Renal cortex interstitium (tissue), 11 donors: ENCODE measurements at regions not wholly inside any gene's neighbourhood (a gene's known extent, or its start where the extent isn't known, plus 50 kb on each side); places are given as distances from the start of the nearest gene placed in this dataset.
A peak's percentile ranks its signal among the peaks of the same experiment; 100 is the strongest.
"Not testable (repeated sequence)": the region's sequence is repeated elsewhere in the genome, so short reads cannot be mapped to it uniquely, and the experiment has no call there.

Source experiments
- DNase-seq, 11 donors: peaks; one replicate each; pipeline ENCODE4 v3.0.0-alpha.2; 2013; ENCODE audit warnings: low read depth in 9 of 11, low spot score in 4 of 11; ENCODE audit errors: extremely low read depth in 1 of 11

DNA sequence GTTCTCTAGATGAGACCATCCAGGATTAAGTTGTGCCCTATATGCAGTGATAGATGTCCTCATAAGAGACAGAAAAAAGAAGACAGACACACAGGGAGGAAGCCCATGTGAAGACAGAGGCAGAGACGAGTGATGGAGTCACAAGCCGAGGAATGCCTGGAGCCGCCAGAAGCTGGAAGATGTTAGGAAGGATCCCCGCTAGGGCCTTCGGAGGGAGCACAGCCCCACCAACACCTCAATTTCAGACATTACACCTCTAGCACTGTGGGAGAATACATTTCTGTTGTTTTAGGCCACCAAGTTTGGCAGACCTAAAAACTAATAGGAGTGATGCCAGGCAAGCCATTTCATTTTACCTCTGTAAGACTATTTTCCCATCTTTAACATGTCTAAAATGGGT, 458.5 kb downstream of the MED13L start:
- no peak for DNase-seq

GRCh38 chr12:115817389-115817788, 460.1 kb downstream of the MED13L start:
- no peak for DNase-seq

- DNase-seq = no peak
Observed at GRCh38 chr12:115815924-115816323, 461.6 kb downstream of the MED13L start.

DNA sequence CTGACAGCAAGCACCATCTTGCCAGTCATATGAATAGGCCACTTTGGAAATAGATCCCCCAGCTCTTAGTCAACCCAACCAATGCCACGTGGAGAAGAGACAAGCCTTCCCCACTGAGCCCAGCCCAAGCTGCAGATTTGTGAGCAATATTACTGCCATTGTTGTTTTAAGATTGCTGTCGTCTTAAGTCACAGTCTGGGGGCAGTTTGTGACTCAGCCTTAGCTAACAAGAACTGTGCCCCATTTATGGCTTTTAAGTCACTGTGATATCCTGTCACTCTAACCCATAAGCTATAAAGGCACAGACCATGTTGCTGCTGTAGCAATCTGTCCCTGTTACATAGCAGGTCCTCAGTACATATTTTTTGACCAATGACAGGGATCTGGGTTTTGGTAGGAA, 464.2 kb downstream of the MED13L start:
- no peak for DNase-seq

- DNase-seq = no peak
Observed at GRCh38 chr12:115811929-115812328, 465.6 kb downstream of the MED13L start.

DNA sequence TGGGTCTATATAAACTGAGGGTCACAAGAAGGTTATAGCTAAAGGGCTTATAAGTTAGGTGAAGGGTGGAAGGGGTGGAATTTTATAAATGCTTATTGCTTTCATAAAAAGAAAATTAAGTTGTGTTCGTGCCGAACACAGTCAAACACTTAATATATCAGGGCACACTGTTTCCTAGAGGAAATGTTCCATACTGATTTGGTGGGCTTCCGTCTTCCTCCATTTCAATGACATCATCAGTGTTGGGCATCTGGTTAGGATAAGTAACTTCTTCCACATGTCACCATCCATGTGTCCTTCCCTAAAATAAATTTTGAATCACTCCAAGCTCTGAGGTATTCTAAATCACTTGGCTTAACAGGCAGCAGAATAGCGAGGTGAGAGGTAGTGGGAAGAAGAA, 466.4 kb downstream of the MED13L start:
- no peak for DNase-seq

DNA sequence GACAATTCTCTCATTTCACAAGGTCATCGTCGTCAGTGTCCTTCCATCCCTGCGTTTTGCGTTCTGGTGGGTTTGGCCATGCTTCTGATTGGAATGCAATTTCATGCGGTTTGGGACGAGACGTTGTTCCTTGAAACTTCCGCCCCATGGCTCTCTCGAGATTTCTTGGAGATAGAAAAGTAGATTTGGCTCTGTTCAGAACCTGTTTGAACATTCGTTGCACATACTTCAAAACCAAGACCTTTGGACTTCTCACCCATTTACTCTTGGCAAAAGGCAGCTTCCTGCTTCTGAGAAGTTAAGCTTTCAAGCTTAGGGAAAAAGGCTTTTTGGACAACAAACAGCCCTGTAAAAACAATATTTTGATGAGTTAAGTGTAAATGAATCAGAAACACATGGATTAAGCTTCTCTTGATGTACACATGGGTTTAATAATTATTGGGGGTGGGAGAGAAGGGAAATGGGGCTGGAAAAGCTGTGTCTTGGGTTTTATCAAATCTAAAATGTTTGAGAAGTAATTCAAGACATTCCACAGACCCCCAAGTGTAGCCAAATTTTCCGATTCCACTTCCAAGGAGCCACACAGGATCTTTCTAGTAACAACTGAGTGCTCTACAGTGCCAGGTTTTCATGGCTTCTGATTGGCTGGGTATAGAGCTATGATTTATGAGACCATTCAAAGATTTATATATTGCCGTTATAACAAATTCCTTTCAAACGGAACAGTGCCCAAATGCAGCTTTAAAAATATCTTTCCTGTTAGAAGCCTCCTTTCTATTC, 467.2 kb downstream of the MED13L start:
- DNase-seq = peak in 2 of 11 donors; percentile 9 to 12

DNA sequence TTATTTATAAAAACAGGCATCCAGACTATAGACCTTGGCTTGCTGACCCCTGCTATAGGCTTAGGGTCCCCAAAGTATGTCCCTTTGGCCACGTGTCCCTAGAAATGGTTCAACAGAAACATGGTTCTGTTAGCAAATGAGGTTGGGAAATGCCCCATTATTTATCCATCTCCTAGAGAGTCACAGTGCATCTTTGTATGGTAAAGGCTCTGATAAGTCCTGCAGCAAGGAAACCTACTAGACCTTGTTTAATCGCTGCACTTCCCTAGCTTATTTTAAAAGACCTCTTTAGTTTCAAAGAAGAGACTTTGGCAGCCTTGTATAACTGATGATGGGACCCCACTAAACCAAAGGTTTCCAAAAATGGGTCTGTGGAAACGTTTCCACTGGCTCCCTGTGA, 471.5 kb downstream of the MED13L start:
- no peak for DNase-seq

DNA sequence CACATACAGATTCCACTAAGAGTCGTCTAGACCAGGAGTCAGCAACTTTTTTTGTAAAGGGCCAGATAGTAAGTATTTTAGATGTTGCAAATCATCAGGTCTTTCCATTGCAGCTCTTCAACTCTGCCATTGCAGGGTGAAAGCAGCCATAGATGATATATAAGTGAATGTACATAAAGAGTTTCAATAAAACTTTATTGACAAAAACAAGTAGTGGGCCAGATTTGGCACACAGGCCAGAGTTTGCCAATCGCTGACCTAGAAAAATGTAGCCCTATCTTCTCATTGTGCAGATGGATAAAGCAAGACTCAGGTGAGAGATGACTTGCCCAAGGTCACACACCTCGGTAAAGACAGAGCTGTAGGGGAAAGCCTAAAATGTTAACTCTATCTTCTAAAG, 474.7 kb downstream of the MED13L start:
- DNase-seq = no peak

DNA sequence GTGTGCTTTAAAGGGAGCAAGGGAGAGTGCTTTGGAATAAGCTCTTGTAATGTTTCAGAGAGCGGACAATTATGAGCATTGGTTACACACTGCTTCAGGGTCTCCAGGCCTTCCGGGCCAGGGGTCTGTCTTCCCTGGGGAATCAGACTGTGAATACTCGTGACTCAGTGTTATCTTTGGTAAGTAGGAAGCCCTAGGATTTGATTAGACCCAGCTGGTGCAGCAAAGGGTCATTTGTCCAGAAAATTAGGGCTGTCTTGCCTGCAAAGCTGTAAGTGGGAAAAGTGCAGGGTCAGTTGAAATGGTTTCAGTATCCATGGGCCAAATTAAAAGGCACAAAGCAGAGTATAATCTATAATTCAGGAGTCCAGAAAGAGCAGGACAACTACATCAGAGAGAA, 475.6 kb downstream of the MED13L start:
- DNase-seq = peak in 10 of 11 donors; percentile 19 to 65 (median 36)

- DNase-seq = no peak
Observed at GRCh38 chr12:115799610-115800009, 477.9 kb downstream of the MED13L start.

DNA sequence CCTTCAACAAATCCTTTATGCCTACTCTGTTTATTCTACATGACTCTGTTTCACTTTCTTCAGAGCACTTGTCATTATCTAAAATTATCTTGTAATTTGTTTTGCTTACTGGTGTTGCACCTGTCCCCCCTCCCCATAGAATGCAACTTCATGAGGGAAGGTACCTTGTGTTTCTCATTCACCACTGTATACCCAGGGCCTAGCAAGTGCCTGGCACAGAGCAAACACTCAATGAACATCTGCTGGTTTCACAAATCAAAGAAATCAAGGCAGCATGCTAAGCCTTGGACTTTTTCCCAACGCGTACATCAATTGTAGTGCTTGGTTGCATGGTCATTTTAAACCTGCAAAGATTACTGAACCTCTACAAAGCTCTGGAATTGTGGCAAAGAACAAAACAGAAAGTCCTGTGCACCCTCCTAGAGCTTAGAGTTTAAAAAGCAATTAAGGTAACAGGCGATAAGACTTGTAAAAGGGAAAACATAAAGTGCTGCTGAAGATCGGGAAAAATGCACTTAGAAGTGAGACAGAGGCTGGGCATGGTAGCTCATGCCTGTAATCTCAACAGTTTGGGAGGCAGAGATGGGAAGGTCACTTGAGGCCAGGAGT, 479.1 kb downstream of the MED13L start:
- no peak for DNase-seq

- no peak for DNase-seq
Observed at GRCh38 chr12:115794659-115795081, 482.8 kb downstream of the MED13L start.

- DNase-seq = no peak
Observed at GRCh38 chr12:115791331-115791730, 486.2 kb downstream of the MED13L start.

GRCh38 chr12:115790526-115790925, 487.0 kb downstream of the MED13L start:
- no peak for DNase-seq

DNA sequence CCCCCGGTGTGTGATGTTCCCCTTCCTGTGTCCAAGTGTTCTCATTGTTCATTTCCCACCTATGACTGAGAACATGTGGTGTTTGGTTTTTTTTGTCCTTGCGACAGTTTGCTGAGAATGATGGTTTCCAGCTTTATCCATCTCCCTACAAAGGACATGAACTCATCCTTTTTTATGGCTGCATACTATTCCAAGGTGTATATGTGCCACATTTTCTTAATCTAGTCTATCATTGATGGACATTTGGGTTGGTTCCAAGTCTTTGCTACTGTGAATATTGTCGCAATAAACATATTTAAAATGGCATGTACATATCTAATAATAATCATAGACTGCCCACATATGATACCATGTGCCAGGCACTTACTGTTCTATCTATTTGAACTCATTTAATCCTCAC, 491.0 kb downstream of the MED13L start:
- not testable (repeated sequence) for DNase-seq

DNA sequence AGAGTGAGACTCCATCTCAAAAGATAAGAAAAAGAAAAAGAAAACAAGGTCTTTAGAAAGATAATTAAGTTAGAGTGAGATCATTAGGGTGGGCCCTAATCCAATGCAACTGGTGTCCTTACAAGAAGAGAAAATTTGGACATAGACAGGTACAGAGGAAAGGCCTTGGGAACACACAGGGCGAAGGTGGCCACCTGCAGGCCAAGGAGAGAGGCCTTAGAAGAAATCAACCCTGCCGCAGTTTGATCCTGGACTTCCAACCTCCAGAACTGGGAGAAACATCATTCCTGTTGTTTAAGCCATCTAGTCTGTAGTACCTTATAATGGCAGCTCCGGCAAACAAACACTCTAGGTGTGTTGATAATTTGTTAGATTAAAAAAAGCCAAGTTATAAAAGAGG, 491.9 kb downstream of the MED13L start:
- no peak for DNase-seq

DNA sequence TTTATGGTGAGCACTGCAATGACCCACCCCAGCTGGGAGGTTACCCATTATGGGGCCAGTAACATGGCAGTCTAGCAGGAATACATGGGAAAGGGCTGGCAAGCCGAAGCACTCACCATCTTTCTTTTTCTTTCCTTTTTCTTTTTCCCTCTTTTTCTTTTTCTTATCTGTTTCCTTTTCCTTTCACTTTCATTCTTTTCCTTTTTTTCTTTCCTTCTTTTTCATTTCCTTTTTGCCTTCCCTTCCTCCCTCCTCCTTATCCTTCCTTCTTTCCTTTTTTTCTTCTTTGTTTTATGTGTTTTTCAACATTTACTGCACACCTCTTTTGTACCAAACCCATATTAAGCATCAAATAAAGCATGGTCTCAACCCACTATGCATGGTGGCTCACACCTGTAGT, 501.1 kb downstream of the MED13L start:
- no peak for DNase-seq

DNA sequence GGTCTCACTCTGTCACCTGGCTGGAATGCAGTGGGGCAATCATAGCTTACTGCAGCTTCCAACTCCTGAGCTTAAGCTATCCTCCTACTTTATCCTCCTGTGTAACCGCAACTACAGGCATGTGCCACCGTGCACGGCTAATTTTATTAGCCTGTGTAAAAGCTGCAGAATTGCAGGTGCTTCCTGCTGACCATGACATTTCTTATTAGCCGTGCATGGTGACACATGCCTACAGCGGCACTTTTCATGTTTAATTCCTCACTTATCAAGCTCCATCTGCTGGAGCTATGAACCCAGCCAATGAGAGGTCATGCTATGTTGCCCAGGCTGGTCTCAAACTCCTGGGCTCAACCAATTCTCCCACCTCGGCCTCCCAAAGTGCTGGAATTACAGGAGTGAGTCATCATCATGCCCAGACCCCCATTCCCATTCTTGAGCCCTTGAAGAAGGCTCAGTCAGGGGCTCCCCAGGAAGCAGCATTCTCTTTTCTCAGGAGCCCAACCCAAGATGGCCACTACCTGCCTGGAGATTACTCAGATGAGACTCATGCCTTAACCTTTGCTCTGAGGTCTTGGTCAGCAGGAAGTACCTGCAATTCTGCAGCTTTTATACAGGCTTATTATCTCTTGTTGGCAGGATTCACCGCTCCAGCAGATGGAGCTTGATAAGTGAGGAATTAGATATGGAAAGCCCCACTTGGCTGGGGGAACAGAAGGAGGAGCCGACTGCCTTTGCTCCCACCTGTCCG, 503.2 kb downstream of the MED13L start:
- DNase-seq = peak in 3 of 11 donors; percentile 20 to 46 (median 38)

GRCh38 chr12:115771601-115772000, 505.9 kb downstream of the MED13L start:
- no peak for DNase-seq
